ENCODE measurements at regions not wholly inside any gene's neighbourhood (a gene's known extent, or its start where the extent isn't known, plus 50 kb on each side); places are given as distances from the start of the nearest gene placed in this dataset.
A peak's percentile ranks its signal among the peaks of the same experiment; 100 is the strongest.
"Not testable (repeated sequence)": the region's sequence is repeated elsewhere in the genome, so short reads cannot be mapped to it uniquely, and the experiment has no call there.

- no peak for TF ChIP-seq JUND (IDR thresholded peaks at IDR 0.05; ENCODE audit: low read depth)
- DNase-seq (ENCODE audit: low read depth in 1 of 2, low spot score in 1 of 2), result no peak
- in situ Hi-C loops (cut with HindIII; ENCODE audit: low pct_unique_long_range_greater_than_20kb, low sequenced_read_pairs), result no loop called here
These were observed 112.6 kb upstream of the LCORL start for GRCh38 chr4:18134111-18134510.

GRCh38 chr4:18130256-18130655 is 108.7 kb upstream of the LCORL start:
- DNase-seq (ENCODE audit: low read depth in 1 of 2, low spot score in 1 of 2), result no peak
- in situ Hi-C loops (cut with HindIII; ENCODE audit: low pct_unique_long_range_greater_than_20kb, low sequenced_read_pairs), result no loop called here
- no peak for TF ChIP-seq JUND (IDR thresholded peaks at IDR 0.05; ENCODE audit: low read depth)

GRCh38 chr4:18128241-18128640 is 106.7 kb upstream of the LCORL start:
- DNase-seq (ENCODE audit: low read depth in 1 of 2, low spot score in 1 of 2), result no peak
- TF ChIP-seq JUND (IDR thresholded peaks at IDR 0.05; ENCODE audit: low read depth), result no peak
- in situ Hi-C loops (cut with HindIII; ENCODE audit: low pct_unique_long_range_greater_than_20kb, low sequenced_read_pairs), result no loop called here

GRCh38 chr4:18127030-18127429 is 105.5 kb upstream of the LCORL start:
- in situ Hi-C loops (cut with HindIII; ENCODE audit: low pct_unique_long_range_greater_than_20kb, low sequenced_read_pairs), result no loop called here
- DNase-seq (ENCODE audit: low read depth in 1 of 2, low spot score in 1 of 2), result no peak
- TF ChIP-seq JUND (IDR thresholded peaks at IDR 0.05; ENCODE audit: low read depth), result no peak

- no peak for TF ChIP-seq JUND (IDR thresholded peaks at IDR 0.05; ENCODE audit: low read depth)
- in situ Hi-C loops (cut with HindIII; ENCODE audit: low pct_unique_long_range_greater_than_20kb, low sequenced_read_pairs), result no loop called here
- no peak for DNase-seq (ENCODE audit: low read depth in 1 of 2, low spot score in 1 of 2)
These were observed 92.3 kb upstream of the LCORL start for GRCh38 chr4:18113710-18114331.

- TF ChIP-seq JUND (IDR thresholded peaks at IDR 0.05; ENCODE audit: low read depth), result no peak
- peak in 1 of 2 experiments; percentile 10 for DNase-seq (ENCODE audit: low read depth in 1 of 2, low spot score in 1 of 2)
- in situ Hi-C loops (cut with HindIII; ENCODE audit: low pct_unique_long_range_greater_than_20kb, low sequenced_read_pairs), result no loop called here
These were observed 89.5 kb upstream of the LCORL start for GRCh38 chr4:18111081-18111480.

- no peak for DNase-seq (ENCODE audit: low read depth in 1 of 2, low spot score in 1 of 2)
- no peak for TF ChIP-seq JUND (IDR thresholded peaks at IDR 0.05; ENCODE audit: low read depth)
- in situ Hi-C loops (cut with HindIII; ENCODE audit: low pct_unique_long_range_greater_than_20kb, low sequenced_read_pairs), result no loop called here
These were observed 88.5 kb upstream of the LCORL start for GRCh38 chr4:18110099-18110498.

GRCh38 chr4:18109676-18110075 is 88.1 kb upstream of the LCORL start:
- DNase-seq (ENCODE audit: low read depth in 1 of 2, low spot score in 1 of 2), result no peak
- in situ Hi-C loops (cut with HindIII; ENCODE audit: low pct_unique_long_range_greater_than_20kb, low sequenced_read_pairs), result no loop called here
- no peak for TF ChIP-seq JUND (IDR thresholded peaks at IDR 0.05; ENCODE audit: low read depth)

- DNase-seq (ENCODE audit: low read depth in 1 of 2, low spot score in 1 of 2); in situ Hi-C loops (cut with HindIII; ENCODE audit: low pct_unique_long_range_greater_than_20kb, low sequenced_read_pairs): not testable (repeated sequence)
These were observed 86.4 kb upstream of the LCORL start for GRCh38 chr4:18107848-18108528.

GRCh38 chr4:18106620-18107019 is 85.1 kb upstream of the LCORL start:
- in situ Hi-C loops (cut with HindIII; ENCODE audit: low pct_unique_long_range_greater_than_20kb, low sequenced_read_pairs), result no loop called here
- TF ChIP-seq JUND (IDR thresholded peaks at IDR 0.05; ENCODE audit: low read depth), result no peak
- no peak for DNase-seq (ENCODE audit: low read depth in 1 of 2, low spot score in 1 of 2)

- in situ Hi-C loops (cut with HindIII; ENCODE audit: low pct_unique_long_range_greater_than_20kb, low sequenced_read_pairs), result no loop called here
- no peak for TF ChIP-seq JUND (IDR thresholded peaks at IDR 0.05; ENCODE audit: low read depth)
- no peak for DNase-seq (ENCODE audit: low read depth in 1 of 2, low spot score in 1 of 2)
These were observed 83.8 kb upstream of the LCORL start for GRCh38 chr4:18105030-18106011.

GRCh38 chr4:18103876-18104605 is 82.5 kb upstream of the LCORL start:
- DNase-seq (ENCODE audit: low read depth in 1 of 2, low spot score in 1 of 2), result no peak
- in situ Hi-C loops (cut with HindIII; ENCODE audit: low pct_unique_long_range_greater_than_20kb, low sequenced_read_pairs), result no loop called here
- TF ChIP-seq JUND (IDR thresholded peaks at IDR 0.05; ENCODE audit: low read depth), result no peak

Data from T47D (cell line).